ENCODE measurements at regions not wholly inside any gene's neighbourhood (a gene's known extent, or its start where the extent isn't known, plus 50 kb on each side); places are given as distances from the start of the nearest gene placed in this dataset.
"Not testable (repeated sequence)": the region's sequence is repeated elsewhere in the genome, so short reads cannot be mapped to it uniquely, and the experiment has no call there.

GRCh38 chr9:62526306-62526705, 1336.5 kb downstream of the SPATA31A7 start:
- not testable (repeated sequence) for TF ChIP-seq CTCF, POLR2A (IDR thresholded peaks at IDR 0.05)

Data from sigmoid colon (tissue), 3 donors.